K562 (cell line): ENCODE measurements at regions not wholly inside any gene's neighbourhood (a gene's known extent, or its start where the extent isn't known, plus 50 kb on each side); places are given as distances from the start of the nearest gene placed in this dataset.
A peak's percentile ranks its signal among the peaks of the same experiment; 100 is the strongest.

Experiments used
- DMBX1 ChIP-seq: fragments of 250-450 bp; sonication (Bioruptor Pico); IDR thresholded peaks from 2 replicates; pipeline ENCODE4 v1.8.0; 2022; ENCODE audit warnings: inconsistent platforms, mild to moderate bottlenecking, moderate library complexity, borderline replicate concordance
- ETV5 ChIP-seq: sonication (generic); formaldehyde crosslinking; IDR thresholded peaks from 2 replicates; pipeline ENCODE4 v1.4.0; 2020; ENCODE audit warnings: low read depth, mild to moderate bottlenecking, missing genetic modification reagents
- ILF3 ChIP-seq: fragments of 450-650 bp; IDR thresholded peaks from 2 replicates; pipeline ENCODE4 v1.6.1; 2018; ENCODE audit warnings: antibody characterized with exemption, mild to moderate bottlenecking, moderate library complexity, borderline replicate concordance
- MED1 ChIP-seq: sonication (generic); formaldehyde crosslinking; IDR thresholded peaks from 2 replicates; pipeline ENCODE4 v1.8.1; 2023; ENCODE audit warnings: missing genetic modification reagents, borderline replicate concordance
- MTF1 ChIP-seq: fragments of 250-450 bp; sonication (Bioruptor Pico); IDR thresholded peaks from 2 replicates; pipeline ENCODE4 v1.9.0; 2021; ENCODE audit warnings: moderate library complexity, mild to moderate bottlenecking, inconsistent platforms, borderline replicate concordance
- NCOR1 ChIP-seq: fragments of 450-650 bp; IDR thresholded peaks from 2 replicates; pipeline ENCODE4 v1.6.1; 2016; ENCODE audit warnings: mild to moderate bottlenecking, moderate library complexity
- PYGO2 ChIP-seq: fragments of 450-650 bp; IDR thresholded peaks from 2 replicates; pipeline ENCODE4 v1.6.1; 2016; ENCODE audit warnings: mild to moderate bottlenecking, missing genetic modification characterization, moderate library complexity, missing compliant biosample characterization
- SMC3 ChIP-seq: conservative IDR thresholded peaks from 2 replicates; pipeline ENCODE4 v1.6.1; 2011; ENCODE audit warnings: low read depth, low read length, improper control_type of control experiment; ENCODE audit not compliant: insufficient read depth
- XRCC4 ChIP-seq: IDR thresholded peaks from one replicate; pipeline ENCODE4 v1.6.1; 2011; ENCODE audit not compliant: insufficient read depth, insufficient read length; ENCODE audit errors: extremely low read depth
- ZBTB49 ChIP-seq: sonication (generic); formaldehyde crosslinking; IDR thresholded peaks from 2 replicates; pipeline ENCODE4 v1.8.0; 2022; ENCODE audit warnings: missing genetic modification reagents, mild to moderate bottlenecking, borderline replicate concordance
- ZEB2 ChIP-seq: fragments of 450-650 bp; IDR thresholded peaks from 2 replicates; pipeline ENCODE4 v1.6.1; 2016
- ZFP36 ChIP-seq: fragments of 150-350 bp; IDR thresholded peaks from 2 replicates; pipeline ENCODE4 v1.6.1; 2018; ENCODE audit warnings: low read length, low read depth; ENCODE audit not compliant: partially characterized antibody
- ZNF12 ChIP-seq: sonication (generic); formaldehyde crosslinking; IDR thresholded peaks from 2 replicates; pipeline ENCODE4 v1.4.0; 2020; ENCODE audit warnings: mild to moderate bottlenecking, missing genetic modification reagents
- ZNF76 ChIP-seq: fragments of 250-450 bp; sonication (Bioruptor Pico); IDR thresholded peaks from 2 replicates; pipeline ENCODE4 v1.4.0; 2020; ENCODE audit warnings: mild to moderate bottlenecking, moderate library complexity, borderline replicate concordance
- ZNF766 ChIP-seq: fragments of 200-800 bp; sonication (Bioruptor generic); conservative IDR thresholded peaks from 2 replicates; pipeline ENCODE4 v1.6.1; 2016; ENCODE audit warnings: missing genetic modification characterization, missing compliant biosample characterization
- TF ChIP-seq, protein P1 (sequence below), 2 experiments: fragments of 450-650 bp; IDR thresholded peaks; 2 replicates each; pipeline ENCODE4 v1.6.1; 2016
- TF ChIP-seq, protein P2 (sequence below): sonication (generic); formaldehyde crosslinking; IDR thresholded peaks from 2 replicates; pipeline ENCODE4 v1.8.0; 2023; ENCODE audit warnings: mild to moderate bottlenecking, missing genetic modification reagents
- TF ChIP-seq, protein P3 (sequence below): fragments of 200-400 bp; formaldehyde crosslinking; IDR thresholded peaks from 2 replicates; pipeline ENCODE4 v1.6.1; 2017; ENCODE audit warnings: mild to moderate bottlenecking, low read depth, low read length, moderate library complexity

DNA sequence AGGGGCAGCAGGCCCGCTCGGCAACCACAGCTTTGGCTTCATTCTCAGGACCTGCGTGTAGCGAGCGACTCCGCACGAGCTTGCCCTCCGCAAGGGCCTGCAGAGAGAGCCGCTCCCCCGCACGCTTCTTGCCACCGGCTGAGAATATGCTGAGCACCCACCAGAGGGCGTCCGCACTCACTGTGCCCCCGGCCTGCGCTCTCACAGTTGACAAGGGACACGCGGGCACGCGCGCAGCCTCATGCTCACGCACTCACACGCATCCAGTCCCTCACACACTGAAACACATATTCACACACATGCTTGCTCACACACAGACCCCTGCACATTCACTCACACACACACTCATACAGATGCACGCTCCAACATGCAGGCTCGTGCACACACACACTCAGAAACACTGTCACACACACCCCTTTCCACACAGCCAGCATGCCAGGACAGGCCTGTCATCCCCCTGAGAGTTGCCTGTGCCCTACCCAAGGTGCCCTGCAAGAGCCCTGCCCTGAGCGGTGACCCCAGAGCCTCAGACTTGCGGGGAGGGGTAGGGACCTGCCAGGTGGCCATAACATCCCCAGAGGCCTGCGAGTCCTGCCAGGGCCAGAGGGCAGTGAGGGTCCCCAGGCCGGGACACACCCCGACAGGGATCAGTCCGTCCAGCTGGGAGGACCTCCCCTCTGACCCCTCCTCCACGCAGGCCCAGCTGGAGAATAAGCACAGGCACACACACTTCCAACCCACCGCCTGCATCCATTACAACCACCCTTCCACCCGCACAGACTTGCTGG is 174.1 kb downstream of the BMP7 start (continued):
- TF ChIP-seq ILF3 = no peak
- no peak for TF ChIP-seq ZNF76 (CRISPR knock-in tag)
- TF ChIP-seq ZNF12 (CRISPR knock-in tag) = no peak
- TF ChIP-seq DMBX1 = no peak
- TF ChIP-seq MTF1 = no peak
- no peak for TF ChIP-seq ETV5
- TF ChIP-seq SMC3 = peak; percentile 94
- TF ChIP-seq, protein P1, sequence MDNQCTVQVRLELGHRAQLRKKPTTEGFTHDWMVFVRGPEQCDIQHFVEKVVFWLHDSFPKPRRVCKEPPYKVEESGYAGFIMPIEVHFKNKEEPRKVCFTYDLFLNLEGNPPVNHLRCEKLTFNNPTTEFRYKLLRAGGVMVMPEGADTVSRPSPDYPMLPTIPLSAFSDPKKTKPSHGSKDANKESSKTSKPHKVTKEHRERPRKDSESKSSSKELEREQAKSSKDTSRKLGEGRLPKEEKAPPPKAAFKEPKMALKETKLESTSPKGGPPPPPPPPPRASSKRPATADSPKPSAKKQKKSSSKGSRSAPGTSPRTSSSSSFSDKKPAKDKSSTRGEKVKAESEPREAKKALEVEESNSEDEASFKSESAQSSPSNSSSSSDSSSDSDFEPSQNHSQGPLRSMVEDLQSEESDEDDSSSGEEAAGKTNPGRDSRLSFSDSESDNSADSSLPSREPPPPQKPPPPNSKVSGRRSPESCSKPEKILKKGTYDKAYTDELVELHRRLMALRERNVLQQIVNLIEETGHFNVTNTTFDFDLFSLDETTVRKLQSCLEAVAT (IDR thresholded peaks at IDR 0.05) = no peak
- TF ChIP-seq XRCC4 = no peak
- no peak for TF ChIP-seq ZFP36
- no peak for TF ChIP-seq NCOR1
- no peak for TF ChIP-seq ZEB2
- no peak for TF ChIP-seq ZNF766 (CRISPR knock-in tag)
- TF ChIP-seq, protein P2, sequence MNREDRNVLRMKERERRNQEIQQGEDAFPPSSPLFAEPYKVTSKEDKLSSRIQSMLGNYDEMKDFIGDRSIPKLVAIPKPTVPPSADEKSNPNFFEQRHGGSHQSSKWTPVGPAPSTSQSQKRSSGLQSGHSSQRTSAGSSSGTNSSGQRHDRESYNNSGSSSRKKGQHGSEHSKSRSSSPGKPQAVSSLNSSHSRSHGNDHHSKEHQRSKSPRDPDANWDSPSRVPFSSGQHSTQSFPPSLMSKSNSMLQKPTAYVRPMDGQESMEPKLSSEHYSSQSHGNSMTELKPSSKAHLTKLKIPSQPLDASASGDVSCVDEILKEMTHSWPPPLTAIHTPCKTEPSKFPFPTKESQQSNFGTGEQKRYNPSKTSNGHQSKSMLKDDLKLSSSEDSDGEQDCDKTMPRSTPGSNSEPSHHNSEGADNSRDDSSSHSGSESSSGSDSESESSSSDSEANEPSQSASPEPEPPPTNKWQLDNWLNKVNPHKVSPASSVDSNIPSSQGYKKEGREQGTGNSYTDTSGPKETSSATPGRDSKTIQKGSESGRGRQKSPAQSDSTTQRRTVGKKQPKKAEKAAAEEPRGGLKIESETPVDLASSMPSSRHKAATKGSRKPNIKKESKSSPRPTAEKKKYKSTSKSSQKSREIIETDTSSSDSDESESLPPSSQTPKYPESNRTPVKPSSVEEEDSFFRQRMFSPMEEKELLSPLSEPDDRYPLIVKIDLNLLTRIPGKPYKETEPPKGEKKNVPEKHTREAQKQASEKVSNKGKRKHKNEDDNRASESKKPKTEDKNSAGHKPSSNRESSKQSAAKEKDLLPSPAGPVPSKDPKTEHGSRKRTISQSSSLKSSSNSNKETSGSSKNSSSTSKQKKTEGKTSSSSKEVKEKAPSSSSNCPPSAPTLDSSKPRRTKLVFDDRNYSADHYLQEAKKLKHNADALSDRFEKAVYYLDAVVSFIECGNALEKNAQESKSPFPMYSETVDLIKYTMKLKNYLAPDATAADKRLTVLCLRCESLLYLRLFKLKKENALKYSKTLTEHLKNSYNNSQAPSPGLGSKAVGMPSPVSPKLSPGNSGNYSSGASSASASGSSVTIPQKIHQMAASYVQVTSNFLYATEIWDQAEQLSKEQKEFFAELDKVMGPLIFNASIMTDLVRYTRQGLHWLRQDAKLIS (CRISPR knock-in tag) = no peak
- TF ChIP-seq MED1 (CRISPR knock-in tag) = no peak
- TF ChIP-seq ZBTB49 = no peak
- no peak for TF ChIP-seq PYGO2 (tag)
- TF ChIP-seq, protein P3, sequence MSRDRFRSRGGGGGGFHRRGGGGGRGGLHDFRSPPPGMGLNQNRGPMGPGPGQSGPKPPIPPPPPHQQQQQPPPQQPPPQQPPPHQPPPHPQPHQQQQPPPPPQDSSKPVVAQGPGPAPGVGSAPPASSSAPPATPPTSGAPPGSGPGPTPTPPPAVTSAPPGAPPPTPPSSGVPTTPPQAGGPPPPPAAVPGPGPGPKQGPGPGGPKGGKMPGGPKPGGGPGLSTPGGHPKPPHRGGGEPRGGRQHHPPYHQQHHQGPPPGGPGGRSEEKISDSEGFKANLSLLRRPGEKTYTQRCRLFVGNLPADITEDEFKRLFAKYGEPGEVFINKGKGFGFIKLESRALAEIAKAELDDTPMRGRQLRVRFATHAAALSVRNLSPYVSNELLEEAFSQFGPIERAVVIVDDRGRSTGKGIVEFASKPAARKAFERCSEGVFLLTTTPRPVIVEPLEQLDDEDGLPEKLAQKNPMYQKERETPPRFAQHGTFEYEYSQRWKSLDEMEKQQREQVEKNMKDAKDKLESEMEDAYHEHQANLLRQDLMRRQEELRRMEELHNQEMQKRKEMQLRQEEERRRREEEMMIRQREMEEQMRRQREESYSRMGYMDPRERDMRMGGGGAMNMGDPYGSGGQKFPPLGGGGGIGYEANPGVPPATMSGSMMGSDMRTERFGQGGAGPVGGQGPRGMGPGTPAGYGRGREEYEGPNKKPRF = no peak
